ENCODE measurements at regions not wholly inside any gene's neighbourhood (a gene's known extent, or its start where the extent isn't known, plus 50 kb on each side); places are given as distances from the start of the nearest gene placed in this dataset.
"Not testable (repeated sequence)": the region's sequence is repeated elsewhere in the genome, so short reads cannot be mapped to it uniquely, and the experiment has no call there.

DNA sequence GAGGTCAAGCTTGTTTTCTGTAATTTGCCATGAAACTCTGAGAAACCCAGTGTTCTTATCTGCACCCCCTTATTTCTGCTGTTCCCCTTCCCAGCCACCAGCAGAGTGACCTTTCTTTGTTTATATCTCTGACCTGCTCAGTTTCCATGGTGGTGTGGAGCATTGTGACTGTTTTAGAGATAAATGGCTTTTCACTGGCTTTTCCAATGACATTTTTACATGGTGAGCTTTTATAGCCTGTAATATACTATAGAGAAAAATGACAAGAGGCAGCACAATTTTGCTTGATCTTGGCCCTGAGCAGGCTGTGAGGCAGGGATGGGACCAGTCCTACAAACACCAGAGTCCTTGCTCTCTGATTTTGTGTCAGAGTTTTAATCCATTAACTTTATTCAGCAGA lies 233.9 kb downstream of the FAT3 start:
- Histone ChIP-seq H3K27me3 (no peaks in the 10 kb centered on the region), H3K4me3 (no peak overlapping the region), H3K4me1 (no peaks in the 10 kb centered on the region), H3K27ac (no peak overlapping the region), H3K36me3 (no peaks in the 10 kb centered on the region), H3K9me3 (no peaks in the 10 kb centered on the region)
- TF ChIP-seq POLR2A (IDR thresholded peaks at IDR 0.05) = no peak
- TF ChIP-seq, protein P1, sequence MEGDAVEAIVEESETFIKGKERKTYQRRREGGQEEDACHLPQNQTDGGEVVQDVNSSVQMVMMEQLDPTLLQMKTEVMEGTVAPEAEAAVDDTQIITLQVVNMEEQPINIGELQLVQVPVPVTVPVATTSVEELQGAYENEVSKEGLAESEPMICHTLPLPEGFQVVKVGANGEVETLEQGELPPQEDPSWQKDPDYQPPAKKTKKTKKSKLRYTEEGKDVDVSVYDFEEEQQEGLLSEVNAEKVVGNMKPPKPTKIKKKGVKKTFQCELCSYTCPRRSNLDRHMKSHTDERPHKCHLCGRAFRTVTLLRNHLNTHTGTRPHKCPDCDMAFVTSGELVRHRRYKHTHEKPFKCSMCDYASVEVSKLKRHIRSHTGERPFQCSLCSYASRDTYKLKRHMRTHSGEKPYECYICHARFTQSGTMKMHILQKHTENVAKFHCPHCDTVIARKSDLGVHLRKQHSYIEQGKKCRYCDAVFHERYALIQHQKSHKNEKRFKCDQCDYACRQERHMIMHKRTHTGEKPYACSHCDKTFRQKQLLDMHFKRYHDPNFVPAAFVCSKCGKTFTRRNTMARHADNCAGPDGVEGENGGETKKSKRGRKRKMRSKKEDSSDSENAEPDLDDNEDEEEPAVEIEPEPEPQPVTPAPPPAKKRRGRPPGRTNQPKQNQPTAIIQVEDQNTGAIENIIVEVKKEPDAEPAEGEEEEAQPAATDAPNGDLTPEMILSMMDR (IDR thresholded peaks at IDR 0.05) = no peak
- no peak for TF ChIP-seq EP300 (IDR thresholded peaks at IDR 0.05)
- DNase-seq (ENCODE audit: low spot score in 2 of 2) = no peak

DNA sequence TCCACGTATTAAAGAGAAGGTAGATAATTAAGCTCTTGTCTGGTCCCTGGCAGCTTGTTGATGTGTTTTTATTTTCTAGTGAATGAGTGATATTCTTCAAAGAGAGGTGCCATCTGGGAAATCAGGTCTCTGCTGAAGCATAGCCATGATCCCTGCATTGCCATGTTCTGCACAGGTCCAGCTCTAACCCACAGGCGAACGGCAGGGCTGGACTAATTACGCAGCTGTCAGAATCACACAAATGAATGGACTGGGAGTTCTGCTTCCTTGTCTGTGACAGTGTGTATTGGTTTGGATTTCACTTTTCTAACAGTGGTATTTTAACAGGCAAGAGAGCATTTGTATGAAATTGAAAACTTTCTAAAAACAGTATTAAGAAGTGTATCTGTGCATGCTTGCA lies 235.6 kb downstream of the FAT3 start:
- Histone ChIP-seq H3K4me3 (no peak overlapping the region), H3K36me3 (no peaks in the 10 kb centered on the region), H3K9me3 (no peaks in the 10 kb centered on the region), H3K4me1 (no peaks in the 10 kb centered on the region), H3K27me3 (no peaks in the 10 kb centered on the region), H3K27ac (no peak overlapping the region)
- WGBS, 2 donors = 74 to 77% methylated on average over 4 of the region's 4 CpGs
- no peak for DNase-seq (ENCODE audit: low spot score in 2 of 2)
- TF ChIP-seq POLR2A (IDR thresholded peaks at IDR 0.05) = no peak

DNA sequence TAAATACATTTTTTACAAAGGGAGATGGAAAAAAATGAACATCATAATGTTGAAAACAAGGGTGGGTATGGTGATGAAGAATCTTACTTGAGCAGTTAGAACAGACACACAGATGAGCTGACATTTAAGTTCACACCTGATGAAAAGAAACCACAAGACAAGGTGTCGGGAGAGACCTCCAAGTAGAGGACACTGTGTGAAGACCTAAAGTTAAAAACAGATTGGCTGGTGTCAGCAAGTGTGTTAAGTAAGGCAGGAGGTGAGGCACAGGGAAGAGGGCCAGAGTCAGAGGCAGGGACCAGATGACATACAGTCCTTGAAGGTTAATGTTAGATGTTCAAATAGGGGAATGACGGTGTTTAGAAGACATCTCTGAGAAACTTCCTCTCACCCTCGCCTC lies 236.8 kb downstream of the FAT3 start:
- H3K27ac ChIP-seq = no peak overlapping the region
- 86 to 95% methylated on average over 3 of the region's 3 CpGs for WGBS, 2 donors
- TF ChIP-seq, protein P1 (IDR thresholded peaks at IDR 0.05) = no peak
- no peak for TF ChIP-seq EP300 (IDR thresholded peaks at IDR 0.05)
- no peak for TF ChIP-seq POLR2A (IDR thresholded peaks at IDR 0.05)
- H3K4me1 ChIP-seq = no peaks in the 10 kb centered on the region
- no peaks in the 10 kb centered on the region for H3K27me3 ChIP-seq
- no peak for DNase-seq (ENCODE audit: low spot score in 2 of 2)
- H3K4me3 ChIP-seq = no peak overlapping the region
- no peaks in the 10 kb centered on the region for H3K36me3 ChIP-seq
- H3K9me3 ChIP-seq = no peaks in the 10 kb centered on the region

DNA sequence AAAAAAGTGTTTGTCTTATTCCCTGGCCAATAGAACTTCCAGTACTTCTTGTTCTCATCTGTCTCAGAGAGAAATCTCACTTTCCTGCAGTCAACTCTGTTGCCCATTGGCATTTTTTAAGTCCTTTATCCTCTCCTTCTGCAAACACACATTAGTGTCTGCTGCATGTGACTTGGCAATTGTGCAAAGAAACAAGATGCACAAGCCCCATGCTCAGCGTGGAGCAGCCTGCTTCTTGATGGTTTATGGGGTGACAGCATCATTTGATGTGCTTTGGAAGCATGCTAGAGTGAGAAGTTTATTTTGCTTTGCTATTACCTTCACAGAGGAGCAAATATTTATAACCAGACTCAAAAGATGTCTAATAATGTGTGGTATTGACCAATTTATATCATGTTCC lies 238.2 kb downstream of the FAT3 start:
- 36 to 53% methylated on average over 1 of the region's 1 CpG for WGBS, 2 donors
- Histone ChIP-seq H3K4me3 (no peak overlapping the region), H3K27me3 (no peaks in the 10 kb centered on the region), H3K9me3 (no peaks in the 10 kb centered on the region), H3K4me1 (no peaks in the 10 kb centered on the region), H3K36me3 (no peaks in the 10 kb centered on the region), H3K27ac (no peak overlapping the region)
- no peak for TF ChIP-seq EP300 (IDR thresholded peaks at IDR 0.05)
- TF ChIP-seq POLR2A (IDR thresholded peaks at IDR 0.05) = no peak
- TF ChIP-seq, protein P1 (IDR thresholded peaks at IDR 0.05) = no peak
- no peak for DNase-seq (ENCODE audit: low spot score in 2 of 2)

DNA sequence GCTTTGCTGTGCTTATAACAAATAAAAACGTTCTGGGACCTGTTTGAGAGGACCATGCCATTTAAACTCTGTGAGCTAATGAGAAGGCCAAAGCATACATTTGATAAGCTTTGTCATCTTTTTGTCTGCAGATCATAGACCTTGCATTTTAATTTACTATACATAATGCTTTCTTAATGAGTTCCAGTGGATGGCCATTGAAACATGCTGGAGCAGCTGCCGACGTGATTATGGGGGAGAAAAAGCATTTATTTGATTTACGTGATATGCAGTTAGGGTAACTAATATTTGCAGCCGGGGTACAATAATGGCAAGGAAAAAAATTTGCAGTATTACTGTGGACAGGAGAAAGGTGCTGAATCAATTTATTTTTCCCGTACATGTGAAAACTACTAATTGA lies 240.2 kb downstream of the FAT3 start:
- no peaks in the 10 kb centered on the region for H3K27me3 ChIP-seq
- TF ChIP-seq, protein P1 (IDR thresholded peaks at IDR 0.05) = no peak
- no peak for TF ChIP-seq POLR2A (IDR thresholded peaks at IDR 0.05)
- TF ChIP-seq EP300 (IDR thresholded peaks at IDR 0.05) = no peak
- H3K4me3 ChIP-seq = no peak overlapping the region
- no peak for DNase-seq (ENCODE audit: low spot score in 2 of 2)
- H3K4me1 ChIP-seq = no peaks in the 10 kb centered on the region
- 71 to 77% methylated on average over 6 of the region's 6 CpGs for WGBS, 2 donors
- H3K9me3 ChIP-seq = no peaks in the 10 kb centered on the region
- no peaks in the 10 kb centered on the region for H3K36me3 ChIP-seq
- H3K27ac ChIP-seq = no peak overlapping the region

DNA sequence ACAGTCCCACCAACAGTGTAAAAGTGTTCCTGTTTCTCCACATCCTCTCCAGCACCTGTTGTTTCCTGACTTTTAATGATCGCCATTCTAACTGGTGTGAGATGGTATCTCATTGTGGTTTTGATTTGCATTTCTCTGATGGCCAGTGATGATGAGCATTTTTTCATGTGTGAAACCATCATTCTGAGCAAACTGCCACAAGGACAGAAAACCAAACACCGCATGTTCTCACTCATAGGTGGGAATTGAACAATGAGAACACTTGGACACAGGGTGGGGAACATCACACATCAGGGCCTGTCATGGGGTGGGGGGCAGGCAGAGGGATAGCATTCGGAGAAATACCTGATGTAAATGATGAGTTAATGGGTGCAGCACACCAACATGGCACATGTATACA lies 240.8 kb downstream of the FAT3 start:
- WGBS, 2 donors = 89 to 98% methylated on average over 3 of the region's 3 CpGs

More for the DNA sequence above, 240.8 kb downstream of the FAT3 start:
- H3K27ac ChIP-seq; H3K36me3 ChIP-seq; H3K27me3 ChIP-seq; H3K4me3 ChIP-seq; H3K9me3 ChIP-seq; H3K4me1 ChIP-seq; DNase-seq (ENCODE audit: low spot score in 2 of 2): not testable (repeated sequence)
